Cerebellar nuclear complex (tissue), 1 donor: ENCODE measurements at regions not wholly inside any gene's neighbourhood (a gene's known extent, or its start where the extent isn't known, plus 50 kb on each side); places are given as distances from the start of the nearest gene placed in this dataset.

Experiments used
- DNase-seq, 2 experiments: peaks; one replicate each; lab custom pipeline; 2025; lab: John Stamatoyannopoulos, UW

- no peak for DNase-seq
Measured at GRCh38 chr3:168844894-168845482, 749.3 kb upstream of the GOLIM4 start.

GRCh38 chr3:168844472-168844871 is 748.7 kb upstream of the GOLIM4 start:
- no peak for DNase-seq

- DNase-seq, result no peak
Measured at GRCh38 chr3:168843481-168843880, 747.8 kb upstream of the GOLIM4 start.

GRCh38 chr3:168839653-168840052 is 743.9 kb upstream of the GOLIM4 start:
- no peak for DNase-seq

- DNase-seq, result no peak
Measured at GRCh38 chr3:168834558-168834957, 738.8 kb upstream of the GOLIM4 start.

GRCh38 chr3:168828943-168829342 is 733.2 kb upstream of the GOLIM4 start:
- no peak for DNase-seq

GRCh38 chr3:168828536-168828935 is 732.8 kb upstream of the GOLIM4 start:
- no peak for DNase-seq

GRCh38 chr3:168828014-168828413 is 732.3 kb upstream of the GOLIM4 start:
- no peak for DNase-seq

GRCh38 chr3:168824107-168824506 is 728.4 kb upstream of the GOLIM4 start:
- no peak for DNase-seq

- DNase-seq, result no peak
Measured at GRCh38 chr3:168823466-168823865, 727.7 kb upstream of the GOLIM4 start.

- no peak for DNase-seq
Measured at GRCh38 chr3:168820810-168821415, 725.2 kb upstream of the GOLIM4 start.

GRCh38 chr3:168817177-168817576 is 721.5 kb upstream of the GOLIM4 start:
- DNase-seq, result no peak

- DNase-seq, result no peak
Measured at GRCh38 chr3:168815946-168816345, 720.2 kb upstream of the GOLIM4 start.

GRCh38 chr3:168813225-168813802 is 717.6 kb upstream of the GOLIM4 start:
- no peak for DNase-seq

GRCh38 chr3:168812234-168812633 is 716.5 kb upstream of the GOLIM4 start:
- no peak for DNase-seq

GRCh38 chr3:168808596-168808995 is 712.9 kb upstream of the GOLIM4 start:
- DNase-seq, result no peak

- DNase-seq, result no peak
Measured at GRCh38 chr3:168807448-168807847, 711.7 kb upstream of the GOLIM4 start.

- no peak for DNase-seq
Measured at GRCh38 chr3:168806871-168807270, 711.1 kb upstream of the GOLIM4 start.

- DNase-seq, result no peak
Measured at GRCh38 chr3:168803536-168803935, 707.8 kb upstream of the GOLIM4 start.

- DNase-seq, result no peak
Measured at GRCh38 chr3:168802766-168803165, 707.0 kb upstream of the GOLIM4 start.

GRCh38 chr3:168801794-168802193 is 706.1 kb upstream of the GOLIM4 start:
- no peak for DNase-seq

- DNase-seq, result no peak
Measured at GRCh38 chr3:168796339-168796738, 700.6 kb upstream of the GOLIM4 start.

GRCh38 chr3:168794427-168794826 is 698.7 kb upstream of the GOLIM4 start:
- no peak for DNase-seq

GRCh38 chr3:168782193-168782592 is 686.5 kb upstream of the GOLIM4 start:
- no peak for DNase-seq
